ENCODE measurements at regions not wholly inside any gene's neighbourhood (a gene's known extent, or its start where the extent isn't known, plus 50 kb on each side); places are given as distances from the start of the nearest gene placed in this dataset.

GRCh38 chr22:49022816-49023160 lies 804.9 kb downstream of the BRD1 start:
- Histone ChIP-seq H3K4me3 (ENCODE audit: low read length, poor library complexity, severe bottlenecking) (no peak overlapping the region), H3K9ac (ENCODE audit: low read depth, low read length, poor library complexity, severe bottlenecking) (no peak overlapping the region), H3K79me2 (ENCODE audit: insufficient read depth, low read length) (no peaks in the 10 kb centered on the region), H3K36me3 (ENCODE audit: insufficient read depth, low read length) (no peaks in the 10 kb centered on the region), H3K4me1 (ENCODE audit: insufficient read depth, low read length, poor library complexity, severe bottlenecking) (no peaks in the 10 kb centered on the region), H3K27me3 (ENCODE audit: insufficient read depth, low read length, poor library complexity, severe bottlenecking) (no peaks in the 10 kb centered on the region), H3K9me2 (replicated peaks; ENCODE audit: low read depth, low read length) (no peaks in the 10 kb centered on the region), H3K9me3 (ENCODE audit: insufficient read depth, low read depth, low read length) (peaks cover 11% of the 10 kb centered on the region; the same call in 1 of the 2 replicates), H2AFZ (ENCODE audit: low read length) (no peak overlapping the region), H3F3A (ENCODE audit: low read depth) (no peaks in the 10 kb centered on the region), H4K20me1 (ENCODE audit: insufficient read depth, low read length, poor library complexity, severe bottlenecking) (no peaks in the 10 kb centered on the region), H3K4me2 (ENCODE audit: low read depth, low read length, poor library complexity, severe bottlenecking) (no peak overlapping the region)
- TF ChIP-seq, protein P1, sequence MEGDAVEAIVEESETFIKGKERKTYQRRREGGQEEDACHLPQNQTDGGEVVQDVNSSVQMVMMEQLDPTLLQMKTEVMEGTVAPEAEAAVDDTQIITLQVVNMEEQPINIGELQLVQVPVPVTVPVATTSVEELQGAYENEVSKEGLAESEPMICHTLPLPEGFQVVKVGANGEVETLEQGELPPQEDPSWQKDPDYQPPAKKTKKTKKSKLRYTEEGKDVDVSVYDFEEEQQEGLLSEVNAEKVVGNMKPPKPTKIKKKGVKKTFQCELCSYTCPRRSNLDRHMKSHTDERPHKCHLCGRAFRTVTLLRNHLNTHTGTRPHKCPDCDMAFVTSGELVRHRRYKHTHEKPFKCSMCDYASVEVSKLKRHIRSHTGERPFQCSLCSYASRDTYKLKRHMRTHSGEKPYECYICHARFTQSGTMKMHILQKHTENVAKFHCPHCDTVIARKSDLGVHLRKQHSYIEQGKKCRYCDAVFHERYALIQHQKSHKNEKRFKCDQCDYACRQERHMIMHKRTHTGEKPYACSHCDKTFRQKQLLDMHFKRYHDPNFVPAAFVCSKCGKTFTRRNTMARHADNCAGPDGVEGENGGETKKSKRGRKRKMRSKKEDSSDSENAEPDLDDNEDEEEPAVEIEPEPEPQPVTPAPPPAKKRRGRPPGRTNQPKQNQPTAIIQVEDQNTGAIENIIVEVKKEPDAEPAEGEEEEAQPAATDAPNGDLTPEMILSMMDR (conservative IDR thresholded peaks at IDR 0.05; ENCODE audit: low read length): no peak
- TF ChIP-seq EZH2phosphoT487 (IDR thresholded peaks at IDR 0.05; ENCODE audit: borderline replicate concordance): no peak

DNA sequence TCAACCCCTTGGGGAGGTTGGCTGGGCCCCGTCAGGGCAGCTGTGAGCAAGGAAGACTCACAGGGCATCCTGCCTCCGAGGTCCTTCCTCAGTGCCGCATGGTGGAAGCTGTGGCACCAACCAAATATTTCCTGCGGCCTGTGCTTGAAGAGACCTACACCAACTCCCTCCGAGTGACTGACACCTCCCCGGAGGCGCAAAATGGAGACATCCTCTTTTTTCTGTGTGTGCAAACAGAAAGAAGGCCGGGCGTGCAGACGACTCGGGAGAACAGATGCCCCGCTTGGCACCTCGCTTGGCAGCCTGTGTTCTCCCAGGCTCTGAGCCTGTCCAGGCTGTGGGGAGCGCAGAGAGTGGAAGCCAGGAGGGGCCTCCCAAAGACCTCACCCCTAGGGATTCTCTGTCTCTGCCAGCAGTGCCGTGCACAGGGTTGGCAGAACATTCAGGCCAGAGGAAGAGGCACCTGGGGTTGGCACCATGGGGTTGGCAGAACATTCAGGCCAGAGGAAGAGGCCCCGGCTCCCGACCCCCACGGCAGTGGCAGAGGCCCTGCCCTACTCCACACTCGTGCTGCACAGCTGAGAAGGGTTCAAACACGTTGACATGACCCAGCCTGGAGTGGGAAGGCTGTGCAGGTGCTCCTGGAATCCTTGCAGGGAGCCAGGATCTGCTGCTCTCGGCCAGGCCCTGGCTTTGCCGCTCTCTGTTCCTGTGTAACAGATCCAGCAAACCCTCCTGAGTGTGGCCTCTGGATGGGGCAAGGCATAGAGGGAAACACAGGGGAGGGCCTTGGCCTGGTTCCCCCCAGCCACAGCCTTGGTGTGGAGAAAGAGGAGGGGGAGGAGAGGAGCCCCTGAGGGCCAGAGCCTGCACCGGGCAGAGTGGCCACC lies 805.5 kb downstream of the BRD1 start:
- no peak overlapping the region for H2AFZ ChIP-seq (ENCODE audit: low read length)
- peaks cover 11% of the 10 kb centered on the region; the same call in 1 of the 2 replicates for H3K9me3 ChIP-seq (ENCODE audit: insufficient read depth, low read depth, low read length)
- H3K79me2 ChIP-seq (ENCODE audit: insufficient read depth, low read length): no peaks in the 10 kb centered on the region
- H3K4me1 ChIP-seq (ENCODE audit: insufficient read depth, low read length, poor library complexity, severe bottlenecking): no peaks in the 10 kb centered on the region
- H4K20me1 ChIP-seq (ENCODE audit: insufficient read depth, low read length, poor library complexity, severe bottlenecking): no peaks in the 10 kb centered on the region
- no peaks in the 10 kb centered on the region for H3K9me2 ChIP-seq (replicated peaks; ENCODE audit: low read depth, low read length)
- H3K4me3 ChIP-seq (ENCODE audit: low read length, poor library complexity, severe bottlenecking): no peak overlapping the region
- TF ChIP-seq, protein P1 (conservative IDR thresholded peaks at IDR 0.05; ENCODE audit: low read length): no peak
- no peak for TF ChIP-seq EZH2phosphoT487 (IDR thresholded peaks at IDR 0.05; ENCODE audit: borderline replicate concordance)
- no peak overlapping the region for H3K9ac ChIP-seq (ENCODE audit: low read depth, low read length, poor library complexity, severe bottlenecking)
- H3K27me3 ChIP-seq (ENCODE audit: insufficient read depth, low read length, poor library complexity, severe bottlenecking): no peaks in the 10 kb centered on the region
- H3K36me3 ChIP-seq (ENCODE audit: insufficient read depth, low read length): no peaks in the 10 kb centered on the region
- no peaks in the 10 kb centered on the region for H3F3A ChIP-seq (ENCODE audit: low read depth)
- no peak overlapping the region for H3K4me2 ChIP-seq (ENCODE audit: low read depth, low read length, poor library complexity, severe bottlenecking)

DNA sequence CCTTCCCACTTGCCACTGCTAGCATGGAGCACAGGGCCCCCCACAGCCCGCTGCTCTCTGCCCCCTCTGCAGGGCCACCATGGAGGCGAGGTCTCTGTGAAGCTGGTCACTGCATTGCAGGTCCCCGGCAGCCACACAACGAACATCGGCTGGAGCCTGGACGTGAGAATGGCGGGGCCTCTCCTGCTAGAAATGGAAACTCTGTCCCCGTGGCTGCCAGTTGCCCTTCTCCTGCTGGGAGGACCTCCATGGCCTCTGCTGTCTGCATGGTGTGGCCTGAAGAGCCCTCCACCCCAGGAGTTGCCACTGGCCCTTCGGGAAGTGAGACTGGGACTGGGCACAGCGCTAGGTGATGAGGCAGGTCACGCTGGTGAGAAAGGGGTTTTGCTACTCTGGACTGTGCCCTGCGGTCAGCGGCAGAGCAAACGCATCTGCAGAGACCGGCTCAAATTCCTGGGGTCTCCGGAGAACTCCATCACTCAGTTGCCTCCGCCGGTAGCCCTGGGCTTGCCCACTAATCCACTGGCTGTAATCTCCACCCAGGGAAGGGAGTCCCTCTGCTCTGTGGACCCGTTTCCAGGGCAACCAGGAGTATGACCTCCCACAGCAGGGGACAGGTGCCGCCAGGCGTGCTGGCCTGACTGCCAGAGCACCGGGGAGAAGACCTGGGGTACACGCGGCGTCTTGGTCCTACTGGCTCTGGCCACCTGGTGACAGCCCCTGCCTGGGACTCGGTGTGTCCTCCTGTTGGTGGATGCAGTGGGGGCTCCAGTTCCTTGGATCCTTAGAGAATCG lies 806.3 kb downstream of the BRD1 start:
- no peaks in the 10 kb centered on the region for H3K9me2 ChIP-seq (replicated peaks; ENCODE audit: low read depth, low read length)
- H4K20me1 ChIP-seq (ENCODE audit: insufficient read depth, low read length, poor library complexity, severe bottlenecking): no peaks in the 10 kb centered on the region
- no peak overlapping the region for H3K4me2 ChIP-seq (ENCODE audit: low read depth, low read length, poor library complexity, severe bottlenecking)
- no peaks in the 10 kb centered on the region for H3F3A ChIP-seq (ENCODE audit: low read depth)
- peaks cover 8% of the 10 kb centered on the region; the same call in 1 of the 2 replicates for H3K9me3 ChIP-seq (ENCODE audit: insufficient read depth, low read depth, low read length)
- H3K79me2 ChIP-seq (ENCODE audit: insufficient read depth, low read length): no peaks in the 10 kb centered on the region
- H3K4me3 ChIP-seq (ENCODE audit: low read length, poor library complexity, severe bottlenecking): no peak overlapping the region
- no peak overlapping the region for H2AFZ ChIP-seq (ENCODE audit: low read length)
- no peaks in the 10 kb centered on the region for H3K36me3 ChIP-seq (ENCODE audit: insufficient read depth, low read length)
- H3K9ac ChIP-seq (ENCODE audit: low read depth, low read length, poor library complexity, severe bottlenecking): no peak overlapping the region
- H3K27me3 ChIP-seq (ENCODE audit: insufficient read depth, low read length, poor library complexity, severe bottlenecking): no peaks in the 10 kb centered on the region
- TF ChIP-seq, protein P1 (conservative IDR thresholded peaks at IDR 0.05; ENCODE audit: low read length): no peak
- TF ChIP-seq EZH2phosphoT487 (IDR thresholded peaks at IDR 0.05; ENCODE audit: borderline replicate concordance): no peak
- no peaks in the 10 kb centered on the region for H3K4me1 ChIP-seq (ENCODE audit: insufficient read depth, low read length, poor library complexity, severe bottlenecking)
